OCI-M1 (cell line): ENCODE measurements at regions not wholly inside any gene's neighbourhood (a gene's known extent, or its start where the extent isn't known, plus 50 kb on each side); places are given as distances from the start of the nearest gene placed in this dataset.
A peak's percentile ranks its signal among the peaks of the same experiment; 100 is the strongest.

ENCODE experiments used
- DNase-seq: peaks from one replicate; lab custom pipeline; 2025; lab: John Stamatoyannopoulos, UW

DNA sequence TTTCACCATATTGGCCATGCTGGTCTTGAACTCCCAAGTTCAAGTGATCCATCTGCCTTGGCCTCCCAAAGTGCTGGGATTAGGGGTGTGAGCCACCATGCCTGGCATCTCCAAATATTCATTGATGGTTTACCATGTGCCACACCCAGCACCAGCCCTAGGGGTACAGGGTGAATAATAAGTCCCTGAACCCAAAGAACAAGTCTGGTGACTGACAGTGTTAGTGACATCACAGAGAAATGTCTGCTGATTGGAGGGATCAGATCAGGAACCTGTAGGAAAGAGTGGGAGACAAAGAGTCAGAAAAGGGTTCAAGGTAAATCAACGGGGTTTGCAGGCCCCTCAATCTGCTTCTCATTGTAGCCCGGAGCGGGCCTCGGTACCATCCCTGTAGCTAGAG, 118.4 kb upstream of the NABP1 start:
- DNase-seq: no peak

DNA sequence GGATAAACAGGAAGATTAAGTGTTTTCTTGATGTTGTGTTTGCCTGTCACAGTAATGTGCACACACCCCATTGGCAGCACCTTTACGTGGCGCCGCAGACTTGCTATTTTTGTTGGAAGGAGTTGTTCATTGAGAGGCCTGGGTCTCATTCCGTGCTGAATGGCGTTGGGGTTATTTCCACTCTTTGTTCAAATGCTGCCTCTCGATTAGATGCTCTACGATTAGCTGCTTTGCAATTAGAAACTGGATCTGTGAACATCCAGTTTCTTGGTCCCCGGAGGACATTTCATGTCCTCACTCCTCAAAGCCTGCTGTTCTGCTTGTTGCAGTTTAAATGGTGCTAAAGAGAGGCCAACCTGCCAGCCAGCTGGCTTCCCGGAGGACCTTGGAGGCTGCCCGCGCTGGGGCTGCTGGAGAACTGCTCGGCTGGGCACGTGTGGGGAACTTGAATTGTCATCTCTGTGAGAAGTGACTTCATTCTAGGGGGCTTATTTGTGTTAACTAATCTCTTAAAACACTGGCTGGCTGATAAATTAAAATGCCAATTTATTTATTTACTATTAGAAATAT, 117.4 kb upstream of the NABP1 start:
- DNase-seq: no peak

DNA sequence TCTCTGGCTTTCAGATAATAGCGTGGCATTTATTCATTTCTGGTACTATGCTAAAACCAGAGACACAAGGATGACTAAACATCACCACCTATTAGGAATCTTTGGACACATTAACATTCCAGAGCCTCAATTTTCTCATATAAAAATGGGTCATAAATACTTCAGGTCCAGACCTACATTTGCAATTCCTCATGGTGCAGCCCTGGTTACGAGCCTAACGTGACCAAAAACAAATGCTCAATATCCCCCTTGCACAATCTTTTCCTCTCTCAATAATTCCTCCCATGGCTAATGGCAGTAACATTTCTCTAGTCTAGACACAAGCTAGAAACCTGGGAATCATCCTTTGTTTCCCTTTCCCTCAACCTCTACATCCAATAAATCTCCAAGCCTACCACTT, 112.8 kb upstream of the NABP1 start:
- DNase-seq: no peak

DNA sequence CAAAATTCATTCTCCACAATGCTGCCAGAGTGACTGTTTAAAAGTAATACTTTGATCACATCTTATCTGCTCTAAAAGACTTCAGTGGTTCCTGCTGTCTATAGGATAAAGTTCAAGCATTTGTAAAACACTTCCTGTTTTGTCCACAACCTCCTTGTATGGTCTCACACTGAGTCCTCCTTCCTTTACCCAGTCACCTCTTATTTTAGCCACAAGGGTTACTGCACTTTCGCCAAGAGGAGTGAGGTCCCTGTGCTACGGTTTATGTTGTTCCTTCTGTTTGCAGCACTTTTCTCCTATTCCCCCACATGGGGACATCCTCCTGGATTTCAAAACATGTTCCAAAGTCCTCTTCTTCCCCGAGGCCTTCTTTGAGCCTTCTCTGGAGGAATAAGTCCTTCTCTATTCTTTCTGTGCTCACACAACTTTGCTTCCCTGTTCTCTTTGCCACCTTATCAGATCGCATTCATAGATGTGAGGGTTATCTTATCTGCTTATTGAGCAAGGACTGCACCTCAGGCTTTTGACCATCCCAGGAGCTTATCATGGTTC, 112.2 kb upstream of the NABP1 start:
- DNase-seq: peak; percentile 89

DNA sequence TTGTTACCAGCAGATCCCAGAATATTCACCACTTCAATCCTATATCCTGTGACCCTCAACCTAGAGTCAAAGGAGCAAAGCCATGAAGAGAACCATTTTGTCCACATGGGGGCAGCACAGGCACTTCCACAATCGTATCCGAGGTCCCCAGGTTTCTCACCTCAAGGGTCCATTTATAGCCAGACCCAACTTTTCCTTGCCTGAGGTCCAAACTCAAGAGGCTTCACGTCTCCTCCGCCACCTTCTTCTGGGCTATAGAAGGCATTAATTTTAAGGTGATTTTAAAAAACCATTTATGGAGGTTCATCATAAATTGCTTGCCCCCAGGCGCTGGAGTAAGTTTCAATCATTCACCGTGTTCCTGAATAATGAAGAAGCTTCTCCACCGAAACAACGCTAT, 111.6 kb upstream of the NABP1 start:
- peak; percentile 91 for DNase-seq

DNA sequence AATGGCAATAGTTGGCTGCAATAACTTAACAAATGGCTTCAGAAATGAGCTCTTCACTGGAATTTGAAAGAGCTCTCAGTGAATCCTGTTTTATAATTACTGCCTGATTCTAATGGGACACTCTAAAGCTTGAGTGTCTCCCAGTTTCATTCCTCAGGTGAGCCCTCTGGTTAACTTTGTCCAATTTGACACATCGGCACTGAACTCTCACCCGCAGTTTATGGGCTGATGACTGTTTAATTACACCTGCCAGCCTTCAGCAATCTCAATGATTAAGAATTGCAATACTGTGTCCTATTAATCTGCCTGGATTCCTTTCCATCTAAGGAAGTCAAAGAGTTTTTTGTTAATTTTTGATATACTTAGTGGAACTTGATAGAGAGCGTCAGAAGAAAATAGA, 110.7 kb upstream of the NABP1 start:
- DNase-seq: no peak

DNA sequence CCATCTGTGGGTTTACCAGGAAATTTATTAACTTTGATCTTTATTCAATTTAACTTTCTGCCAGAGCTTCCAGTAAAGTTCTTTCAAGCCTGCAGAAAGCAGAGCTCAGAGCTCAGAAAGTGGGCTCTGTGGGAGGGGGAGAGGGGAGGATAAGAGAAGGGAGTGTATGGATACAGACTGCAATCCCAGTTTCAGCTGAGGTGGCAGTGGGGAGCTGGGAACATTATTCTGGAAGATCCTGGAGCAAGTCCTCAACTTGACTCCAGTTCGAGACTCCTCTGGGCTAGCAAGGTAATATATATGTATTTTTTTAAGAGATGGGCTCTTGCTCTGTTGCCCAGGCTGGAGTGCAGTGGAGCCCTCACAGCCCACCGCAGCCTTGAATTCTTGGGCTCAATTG, 108.9 kb upstream of the NABP1 start:
- no peak for DNase-seq

DNA sequence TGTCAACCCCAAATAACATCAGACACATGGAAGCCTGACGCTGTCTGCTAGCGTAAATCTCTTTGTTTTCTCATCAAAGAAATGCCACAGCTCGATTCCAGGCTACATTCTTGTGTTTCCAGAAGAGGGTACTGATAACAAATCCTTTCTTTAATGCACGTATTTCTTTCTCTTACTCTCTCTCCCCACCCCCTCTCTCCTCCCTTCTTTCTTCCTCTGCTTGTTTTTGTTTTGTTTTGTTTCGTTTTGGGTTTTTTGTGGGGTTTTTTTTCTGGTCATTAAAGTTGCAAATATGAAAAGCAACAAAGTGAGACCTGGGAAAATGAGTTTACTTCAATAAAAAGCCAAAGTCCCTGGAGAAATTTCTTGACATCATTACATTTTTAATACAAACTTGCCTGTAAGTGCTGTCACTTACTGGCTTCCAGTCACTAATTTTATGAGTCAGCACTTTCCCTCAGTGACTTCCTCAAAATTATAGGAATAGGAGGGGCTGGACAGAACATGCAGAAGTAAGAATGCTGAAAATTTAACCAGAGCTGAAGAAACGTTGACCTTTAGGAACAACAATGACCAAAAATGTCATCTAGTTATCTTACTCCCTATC, 106.7 kb upstream of the NABP1 start:
- peak; percentile 94 for DNase-seq

DNA sequence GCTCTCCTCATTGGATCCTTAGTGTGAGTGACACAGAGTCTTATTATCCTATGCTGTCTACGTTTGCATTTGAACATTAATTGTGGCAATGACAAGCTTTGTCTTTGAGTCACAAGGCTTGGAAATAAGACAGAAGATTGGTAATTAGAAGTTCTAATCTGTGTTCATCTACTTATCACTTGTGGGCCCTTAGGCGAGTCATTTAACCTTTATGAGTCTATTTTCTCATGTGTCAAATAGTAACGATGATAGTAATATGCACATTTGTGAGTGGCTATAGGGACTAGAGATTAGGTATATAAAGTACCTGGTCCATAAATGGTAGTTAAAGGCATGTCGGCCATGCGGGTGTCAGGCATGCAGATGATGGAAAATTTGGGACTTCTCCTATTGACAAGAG, 105.6 kb upstream of the NABP1 start:
- DNase-seq: no peak

DNA sequence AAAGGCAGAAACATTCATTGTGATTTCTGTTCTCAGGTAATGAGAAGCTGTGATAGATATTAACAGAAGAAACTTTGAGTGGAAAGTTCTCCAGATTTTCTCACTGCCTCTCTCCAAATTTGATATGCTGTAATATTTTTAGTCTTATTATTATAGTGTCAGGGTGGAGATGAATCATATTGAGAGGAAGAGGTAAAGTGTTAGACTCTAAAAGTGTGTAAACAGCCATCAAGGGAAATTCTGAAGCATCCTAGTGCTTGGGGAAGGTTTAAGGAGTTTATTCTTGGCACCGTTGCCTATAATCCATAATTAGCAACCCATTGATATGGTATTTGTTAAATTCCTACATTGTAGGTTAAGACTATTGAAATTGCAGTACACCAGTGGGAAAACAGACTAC, 104.7 kb upstream of the NABP1 start:
- DNase-seq: no peak

DNA sequence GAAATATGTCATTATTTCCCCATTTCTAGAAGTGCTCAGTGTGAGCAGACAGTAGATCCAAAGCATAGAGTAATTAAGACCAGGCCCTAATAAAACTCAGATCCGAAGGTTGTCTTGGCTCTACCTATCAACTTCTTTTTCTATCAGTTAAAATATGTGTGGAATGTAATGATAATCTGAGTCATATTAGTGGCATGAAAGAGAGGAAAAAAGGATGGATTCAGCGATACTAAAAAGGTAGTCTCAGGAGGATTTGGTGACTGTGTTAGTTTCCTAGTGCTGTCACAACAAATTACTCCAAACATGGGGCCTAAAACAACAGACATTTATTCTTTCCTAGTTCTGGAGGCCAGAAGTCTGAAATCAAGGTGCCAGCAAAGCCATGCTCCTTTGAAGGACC, 103.7 kb upstream of the NABP1 start:
- DNase-seq: no peak

DNA sequence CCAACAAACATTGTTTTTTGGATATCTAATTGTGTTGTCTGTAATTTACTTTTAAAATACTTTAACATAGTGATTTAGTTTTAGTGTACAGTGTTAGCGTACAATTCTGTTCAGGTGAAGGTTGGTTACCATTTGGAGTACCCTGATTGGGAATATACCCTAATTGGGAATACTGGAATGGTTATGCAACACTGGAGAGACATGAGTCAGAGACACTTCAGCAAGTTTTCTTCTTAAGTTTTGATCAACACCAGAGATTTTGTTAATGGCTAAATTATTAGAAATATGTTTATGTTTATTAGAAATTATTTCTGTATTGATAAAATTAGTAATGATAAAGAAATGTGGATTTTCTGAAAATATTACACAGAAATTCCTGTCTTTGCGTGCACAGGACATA, 100.3 kb upstream of the NABP1 start:
- no peak for DNase-seq

DNA sequence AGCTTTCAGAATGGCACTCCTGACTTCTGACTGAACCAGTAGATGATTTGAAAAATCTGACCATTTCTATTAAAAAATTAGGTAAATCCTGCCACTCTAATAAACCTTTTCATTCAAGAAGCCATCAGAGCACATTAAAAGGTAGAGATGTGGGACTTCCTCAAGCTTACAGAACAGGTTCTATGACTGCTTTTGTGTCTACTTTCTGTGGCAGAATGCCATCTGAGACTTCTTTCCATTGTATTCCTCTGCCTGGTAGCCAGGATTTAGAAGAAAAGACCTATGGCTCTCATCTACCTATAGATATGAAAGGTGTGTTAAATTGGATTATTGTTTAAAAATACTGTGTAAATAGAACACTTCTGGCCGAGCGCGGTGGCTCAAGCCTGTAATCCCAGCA, 99.9 kb upstream of the NABP1 start:
- DNase-seq: no peak

DNA sequence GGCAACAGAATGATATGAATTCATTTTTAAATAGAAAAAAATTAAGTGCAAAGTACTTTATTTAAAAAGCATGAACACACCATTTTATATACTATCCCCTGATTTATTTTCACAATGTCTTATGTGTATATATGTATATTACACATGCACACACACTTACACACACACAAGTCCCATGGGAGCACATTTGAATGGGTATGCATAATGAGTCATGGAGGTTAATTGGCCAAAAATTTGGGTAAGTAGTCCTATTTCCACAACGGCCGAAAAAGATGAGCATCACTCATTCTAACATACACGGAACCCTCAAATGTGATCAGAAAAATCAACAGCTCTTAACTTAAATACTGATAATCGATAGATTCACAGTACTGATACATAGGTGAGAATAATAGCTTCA, 97.4 kb upstream of the NABP1 start:
- DNase-seq: no peak

DNA sequence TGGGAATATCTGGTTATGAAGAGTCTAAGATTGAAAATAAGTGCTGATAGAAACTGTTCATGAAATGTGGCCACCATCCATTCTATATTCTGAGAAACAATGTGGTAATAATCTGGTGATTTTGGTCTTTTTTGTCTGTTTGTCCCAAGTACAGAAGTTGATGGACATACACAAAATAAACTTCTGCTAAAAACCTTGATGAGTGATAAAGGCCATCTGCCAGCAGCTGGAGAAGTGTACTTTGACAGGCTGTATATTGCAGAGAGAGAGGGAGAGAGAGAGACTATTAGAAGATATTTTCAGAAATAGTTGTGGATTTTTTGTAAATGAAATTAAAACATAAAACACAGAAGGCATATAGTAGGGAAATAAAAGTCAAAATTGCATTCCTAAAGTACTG, 96.9 kb upstream of the NABP1 start:
- no peak for DNase-seq

DNA sequence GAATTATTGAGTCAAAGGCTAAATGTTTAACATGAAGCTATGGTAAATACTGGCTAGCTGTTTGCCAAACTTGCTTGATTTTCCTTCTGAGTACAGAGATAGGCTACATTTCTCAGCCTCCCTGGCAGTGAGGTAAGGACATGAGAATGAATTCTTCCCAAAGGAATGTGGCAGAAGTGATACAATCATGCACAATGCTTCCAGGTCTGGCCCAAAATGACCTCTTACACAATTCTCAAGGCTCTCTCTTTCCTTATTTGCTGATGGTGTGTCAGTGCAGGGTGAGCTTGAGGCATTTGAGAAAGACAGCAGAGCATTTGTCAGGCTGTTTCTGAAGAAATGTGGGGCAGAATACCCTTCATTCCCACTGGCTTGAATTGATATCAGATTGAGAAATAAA, 95.6 kb upstream of the NABP1 start:
- DNase-seq: no peak

DNA sequence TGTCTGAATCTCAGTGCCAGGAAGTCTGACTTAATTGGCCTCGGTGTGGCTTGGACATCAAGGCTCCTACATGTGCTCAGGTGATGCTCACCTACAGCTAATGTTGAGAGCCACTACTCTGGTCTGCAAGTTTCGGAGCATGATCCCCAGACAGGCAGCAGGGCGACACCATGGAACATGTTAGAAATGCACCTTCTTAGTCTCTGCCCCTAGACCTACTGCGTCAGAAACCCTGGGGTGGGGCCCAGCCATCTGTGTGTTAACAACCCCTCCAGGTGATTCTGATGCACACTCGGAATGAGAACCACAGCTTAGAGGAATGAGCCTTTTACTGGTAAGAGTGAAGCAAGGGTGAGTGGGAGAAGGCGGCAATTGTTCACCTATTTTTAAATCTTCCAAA, 86.9 kb upstream of the NABP1 start:
- no peak for DNase-seq

DNA sequence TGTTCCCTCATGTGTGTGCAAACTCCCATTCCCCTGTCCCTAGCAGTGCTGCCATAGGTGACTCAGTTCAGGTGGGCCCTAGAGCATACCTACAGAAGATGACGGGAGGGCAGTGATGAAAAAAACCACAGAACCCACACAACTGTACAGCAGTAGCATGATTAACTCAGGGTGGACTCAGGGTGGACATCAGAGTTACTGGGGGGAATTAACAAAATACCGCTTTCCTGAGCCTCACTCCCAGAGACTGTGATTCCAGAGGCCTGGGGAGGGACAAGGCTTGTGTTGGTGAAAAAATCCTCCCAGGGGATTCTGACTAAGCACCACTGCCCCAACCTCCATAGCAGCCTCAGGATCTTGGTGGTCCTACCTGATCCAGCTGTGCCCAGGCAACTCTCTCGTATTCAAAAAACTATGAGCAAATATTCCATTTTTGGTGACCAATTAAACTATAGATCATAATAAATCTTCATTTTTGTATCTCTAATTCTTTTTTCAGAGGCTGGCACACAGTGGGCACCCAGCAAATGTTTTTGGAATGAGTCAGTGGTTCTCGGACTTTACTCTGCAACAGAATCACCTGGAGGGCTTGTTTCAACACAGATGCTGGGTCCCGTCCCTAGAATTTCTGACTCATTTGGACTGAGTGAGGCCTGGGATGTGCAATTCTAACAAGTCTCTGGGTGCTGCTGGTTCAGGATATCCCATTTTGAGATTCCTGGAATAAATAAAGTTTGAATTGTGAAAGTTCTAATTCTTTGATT, 84.1 kb upstream of the NABP1 start:
- DNase-seq: no peak

DNA sequence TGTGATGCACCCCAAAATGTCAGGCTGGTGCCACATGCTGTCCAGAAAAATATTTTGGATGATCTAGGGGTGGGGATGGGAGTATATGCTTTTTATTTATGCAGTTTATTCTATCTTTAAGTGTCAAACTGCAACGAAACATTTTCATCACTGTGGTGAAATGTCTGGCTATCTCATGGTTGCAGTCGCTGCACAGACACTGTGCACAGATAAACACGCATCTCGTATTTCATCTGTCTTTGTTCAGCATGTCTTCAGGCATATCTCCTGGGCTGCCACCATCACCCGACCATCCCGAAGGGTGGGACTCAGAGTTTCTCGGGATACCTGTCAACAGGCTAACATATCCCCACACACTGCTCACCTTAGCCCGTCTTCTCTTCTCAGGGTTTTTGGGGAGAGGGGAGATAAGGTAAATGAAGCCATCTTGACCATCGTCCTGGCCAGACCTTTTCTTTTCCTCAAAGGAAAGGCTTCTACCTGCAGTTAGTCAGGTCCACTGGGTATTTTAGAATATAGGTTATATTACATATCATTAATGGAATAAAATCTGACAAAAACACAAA, 80.7 kb upstream of the NABP1 start:
- DNase-seq: peak; percentile 80

DNA sequence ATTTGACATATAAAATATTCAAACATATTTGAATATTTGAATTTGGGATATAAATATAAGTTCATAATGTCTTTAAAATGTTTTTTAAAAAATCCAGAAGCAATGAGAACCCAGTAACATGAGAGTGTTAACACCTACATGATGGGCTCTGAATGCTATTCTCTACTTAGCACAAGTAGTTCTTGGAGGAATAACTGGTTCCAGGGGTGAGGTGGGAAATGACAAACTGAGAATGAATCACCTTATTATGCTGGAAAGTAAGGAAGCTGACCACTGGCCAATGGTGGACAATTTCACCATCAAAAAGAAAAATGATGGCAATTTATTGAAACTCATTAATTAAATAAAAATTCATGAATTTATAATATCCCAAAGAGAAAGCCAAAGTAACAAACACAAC, 79.6 kb upstream of the NABP1 start:
- no peak for DNase-seq

DNA sequence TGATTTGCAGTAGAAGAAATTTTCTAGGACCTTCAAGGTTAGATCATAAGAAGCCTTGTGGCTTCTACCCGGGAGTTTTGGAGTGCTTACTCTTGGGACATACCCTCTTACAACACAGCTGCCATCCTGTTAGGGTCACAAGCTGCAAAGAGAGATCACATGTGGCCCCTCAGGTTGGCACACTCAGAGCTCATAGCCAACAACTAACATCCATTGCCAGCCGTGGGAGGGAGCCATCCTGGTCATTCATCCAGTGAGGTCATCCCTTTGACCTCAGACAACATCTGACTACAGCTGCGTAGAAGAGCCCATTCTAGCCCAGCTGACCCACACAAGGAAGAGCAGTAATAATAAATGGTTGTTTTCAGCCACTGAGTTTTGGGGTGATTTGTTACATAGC, 76.9 kb upstream of the NABP1 start:
- DNase-seq: no peak

DNA sequence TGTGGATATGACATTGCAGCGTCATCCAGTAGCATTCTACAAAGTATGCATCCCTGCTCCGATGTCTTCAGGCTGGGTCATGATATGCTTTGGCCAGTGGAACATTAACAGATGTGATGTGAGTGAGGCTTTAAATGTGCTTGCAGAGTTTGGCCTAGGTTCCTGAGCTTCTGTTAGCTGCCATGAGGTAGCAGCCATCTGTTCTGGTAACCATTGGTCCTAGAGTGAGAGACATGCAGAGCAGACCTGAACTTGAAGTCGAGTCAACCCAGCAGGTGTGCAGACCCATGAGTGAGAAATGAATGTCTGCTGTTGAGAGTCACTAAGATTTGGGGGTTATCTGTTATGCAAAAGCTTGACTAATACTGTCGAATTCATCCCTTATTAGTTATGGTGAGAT, 73.8 kb upstream of the NABP1 start:
- no peak for DNase-seq

DNA sequence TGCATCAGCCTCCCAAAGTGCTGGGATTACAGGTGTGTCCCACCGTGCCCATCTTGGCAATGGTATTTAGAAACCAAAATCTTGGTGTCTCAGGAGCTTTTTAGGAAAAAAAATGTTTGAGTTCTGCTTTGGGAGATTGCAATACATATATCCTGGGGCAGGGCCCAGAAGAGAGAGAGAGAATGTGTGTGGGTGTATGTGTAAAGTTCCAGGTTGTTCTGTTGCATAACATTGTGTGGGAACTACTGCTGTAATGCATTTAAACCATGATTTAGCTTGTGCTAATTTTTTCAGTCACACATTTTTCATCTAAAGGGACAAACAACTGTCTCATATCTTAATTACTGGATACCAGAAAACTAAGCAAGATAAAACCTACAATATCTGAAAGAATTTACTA, 70.8 kb upstream of the NABP1 start:
- DNase-seq: no peak
